ENCODE measurements at regions not wholly inside any gene's neighbourhood (a gene's known extent, or its start where the extent isn't known, plus 50 kb on each side); places are given as distances from the start of the nearest gene placed in this dataset.
A peak's percentile ranks its signal among the peaks of the same experiment; 100 is the strongest.

- no peaks in the 10 kb centered on the region for H3K27me3 ChIP-seq
- FAIRE-seq (no peak), DNase-seq (no peak), ATAC-seq (no peak)
- TF ChIP-seq CTCF (IDR thresholded peaks at IDR 0.05): no peak
- H3K27ac ChIP-seq: no peak overlapping the region
- H3K9me3 ChIP-seq: no peaks in the 10 kb centered on the region
- no peaks in the 10 kb centered on the region for H3K36me3 ChIP-seq
- intact Hi-C loops (cut with DNase I): no loop called here
- H3K4me1 ChIP-seq: no peaks in the 10 kb centered on the region
- 76 to 78% methylated on average over 3 of the region's 3 CpGs for WGBS, 2 donors
- no peak overlapping the region for H3K4me3 ChIP-seq
These were observed 129.7 kb downstream of the TDRD15 start for GRCh38 chr2:21253311-21254027.

- Histone ChIP-seq H3K27me3 (no peaks in the 10 kb centered on the region), H3K9me3 (no peaks in the 10 kb centered on the region), H3K4me1 (no peaks in the 10 kb centered on the region), H3K27ac (no peak overlapping the region), H3K36me3 (no peaks in the 10 kb centered on the region), H3K4me3 (no peak overlapping the region)
- intact Hi-C loops (cut with DNase I): no loop called here
- WGBS, 2 donors: 65 to 74% methylated on average over 6 of the region's 6 CpGs
- no peak for TF ChIP-seq CTCF (IDR thresholded peaks at IDR 0.05)
- DNase-seq: no peak
- no peak for ATAC-seq
- no peak for FAIRE-seq
These were observed 130.6 kb downstream of the TDRD15 start for GRCh38 chr2:21254170-21254965.

GRCh38 chr2:21256006-21256405, 132.2 kb downstream of the TDRD15 start:
- no peak for FAIRE-seq

GRCh38 chr2:21257621-21258020, 133.9 kb downstream of the TDRD15 start:
- ATAC-seq (no peak), DNase-seq (no peak), FAIRE-seq (no peak)
- 66 to 68% methylated on average over 2 of the region's 2 CpGs for WGBS, 2 donors
- TF ChIP-seq CTCF (IDR thresholded peaks at IDR 0.05): no peak
- no peaks in the 10 kb centered on the region for H3K9me3 ChIP-seq
- H3K36me3 ChIP-seq: no peaks in the 10 kb centered on the region
- H3K4me3 ChIP-seq: no peak overlapping the region
- no peak overlapping the region for H3K27ac ChIP-seq
- H3K27me3 ChIP-seq: no peaks in the 10 kb centered on the region
- intact Hi-C loops (cut with DNase I): no loop called here
- no peaks in the 10 kb centered on the region for H3K4me1 ChIP-seq

More at GRCh38 chr2:21256006-21256405, 132.2 kb downstream of the TDRD15 start:
- ATAC-seq: peak in 2 of 4 donors; percentile 77 to 88
- 56 to 64% methylated on average over 5 of the region's 5 CpGs for WGBS, 2 donors
- H3K36me3 ChIP-seq: no peaks in the 10 kb centered on the region
- TF ChIP-seq CTCF (IDR thresholded peaks at IDR 0.05): no peak
- no peaks in the 10 kb centered on the region for H3K27me3 ChIP-seq
- no peaks in the 10 kb centered on the region for H3K9me3 ChIP-seq
- peak in 1 of 6 donors; percentile 33 for DNase-seq
- no peak overlapping the region for H3K27ac ChIP-seq
- no peak overlapping the region for H3K4me3 ChIP-seq
- intact Hi-C loops (cut with DNase I): no loop called here
- H3K4me1 ChIP-seq: no peaks in the 10 kb centered on the region

- Histone ChIP-seq H3K27me3 (no peaks in the 10 kb centered on the region), H3K4me3 (no peak overlapping the region), H3K36me3 (no peaks in the 10 kb centered on the region), H3K9me3 (no peaks in the 10 kb centered on the region), H3K4me1 (no peaks in the 10 kb centered on the region), H3K27ac (no peak overlapping the region)
- FAIRE-seq (no peak), DNase-seq (no peak), ATAC-seq (no peak)
- TF ChIP-seq CTCF (IDR thresholded peaks at IDR 0.05): no peak
- 59 to 68% methylated on average over 4 of the region's 4 CpGs for WGBS, 2 donors
- intact Hi-C loops (cut with DNase I): no loop called here
These were observed 134.3 kb downstream of the TDRD15 start for GRCh38 chr2:21258082-21258481.

All from pancreas (tissue), 10 donors.